Pulmonary artery endothelial cell (primary cell): ENCODE measurements at regions not wholly inside any gene's neighbourhood (a gene's known extent, or its start where the extent isn't known, plus 50 kb on each side); places are given as distances from the start of the nearest gene placed in this dataset.
A peak's percentile ranks its signal among the peaks of the same experiment; 100 is the strongest.

ENCODE experiments used
- DNase-seq: peaks from one replicate; pipeline ENCODE4 v3.0.0-alpha.2; 2011; ENCODE audit warnings: low read depth, low spot score

- DNase-seq, result no peak
Measured at GRCh38 chr12:127628645-127629044, 638.3 kb upstream of the TMEM132C start.

DNA sequence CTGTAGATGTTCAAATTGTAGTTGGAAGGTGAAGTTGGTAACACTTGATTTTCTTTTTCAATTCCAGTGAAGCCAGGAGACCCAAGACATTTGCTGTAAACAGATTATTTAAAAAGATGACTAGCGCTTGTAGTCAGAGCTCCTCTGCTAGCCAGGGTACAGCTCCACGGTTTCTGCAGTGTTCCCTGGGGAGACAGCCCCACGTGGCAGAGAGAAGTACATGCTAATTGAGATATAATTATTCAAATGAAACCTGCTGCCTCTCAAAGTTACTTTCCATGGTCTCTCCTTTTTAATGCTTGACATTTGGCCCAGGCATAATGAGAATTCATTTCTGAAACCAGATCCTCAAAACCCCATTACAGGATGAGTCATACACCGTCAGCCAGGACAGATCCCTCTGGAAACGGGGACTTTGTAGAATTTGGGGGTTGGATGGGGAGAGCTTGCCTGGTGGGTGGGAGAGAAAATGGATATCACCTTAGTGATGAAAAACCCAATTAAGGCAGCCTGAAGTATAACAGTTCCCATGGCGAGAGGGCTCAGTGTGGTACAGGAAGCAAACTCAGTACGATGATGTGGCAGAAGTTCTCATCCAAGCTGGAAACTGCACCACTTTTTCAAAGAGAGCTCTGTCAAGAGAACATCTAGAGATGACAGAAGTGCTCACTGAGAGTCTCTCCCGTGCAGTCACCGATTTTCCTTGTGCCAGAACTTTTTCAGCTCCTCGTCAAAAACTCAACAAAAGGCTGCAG is 637.7 kb upstream of the TMEM132C start:
- DNase-seq, result no peak

DNA sequence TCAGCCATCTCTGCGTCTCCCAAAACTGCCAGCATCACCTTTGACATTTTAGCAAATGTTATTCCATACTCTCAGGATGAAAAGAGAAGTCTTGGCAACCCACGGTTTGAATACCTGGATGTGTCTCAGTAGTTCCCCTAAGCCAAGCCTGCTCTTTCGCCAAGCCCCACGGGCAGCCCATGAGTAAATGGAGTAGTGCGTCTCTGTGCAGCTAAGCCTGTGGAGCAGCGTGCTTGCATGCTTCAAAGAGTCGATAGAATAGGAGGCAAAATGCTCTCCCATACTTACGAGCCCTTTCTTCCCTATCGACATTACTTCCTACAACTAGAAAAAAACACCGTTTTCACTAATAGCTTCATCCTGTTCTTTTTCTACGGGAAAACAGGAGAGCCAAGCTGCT is 634.5 kb upstream of the TMEM132C start:
- no peak for DNase-seq

GRCh38 chr12:127635838-127636237 is 631.1 kb upstream of the TMEM132C start:
- no peak for DNase-seq

- DNase-seq, result no peak
Measured at GRCh38 chr12:127636882-127637281, 630.1 kb upstream of the TMEM132C start.

- DNase-seq, result peak; percentile 10
Measured at GRCh38 chr12:127640181-127640886, 626.6 kb upstream of the TMEM132C start.

DNA sequence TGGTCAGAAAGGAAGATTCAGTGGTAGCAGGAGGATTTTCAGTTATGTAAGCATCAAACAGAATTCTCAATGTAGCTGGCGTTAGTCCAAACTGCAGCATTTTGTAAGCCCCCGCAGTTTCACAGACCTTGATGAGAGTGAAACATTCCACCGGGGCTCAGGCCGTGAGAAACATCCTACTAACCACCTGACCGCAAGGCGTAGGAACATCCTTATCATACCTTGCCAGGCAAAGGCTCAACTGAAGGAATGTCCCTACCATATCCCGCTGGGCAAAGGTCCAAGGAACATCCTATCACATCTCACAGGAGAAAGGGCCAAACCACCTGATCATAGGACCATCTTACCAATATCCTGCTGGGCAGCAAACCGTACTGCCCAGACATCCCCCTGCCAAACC is 624.8 kb upstream of the TMEM132C start:
- DNase-seq, result no peak

GRCh38 chr12:127648321-127648720 is 618.6 kb upstream of the TMEM132C start:
- DNase-seq, result no peak

DNA sequence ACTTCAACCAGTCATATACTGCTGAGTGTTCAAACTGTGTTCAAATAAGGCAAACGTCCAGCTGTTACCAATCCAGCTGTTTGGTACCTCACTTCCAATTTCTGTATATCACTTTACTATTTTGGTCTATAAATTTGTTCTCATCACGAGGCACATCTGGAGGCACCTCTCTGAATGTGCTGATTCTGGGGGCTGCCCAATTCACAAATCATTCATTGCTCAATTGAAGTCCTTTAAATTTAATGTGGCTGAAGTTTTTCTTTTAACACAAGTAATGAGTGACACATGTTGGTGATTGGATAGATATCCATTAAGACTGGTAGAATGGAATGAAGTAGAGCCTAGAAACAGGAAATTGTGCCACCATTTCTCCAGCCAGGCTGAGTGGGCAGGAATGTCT is 617.0 kb upstream of the TMEM132C start:
- DNase-seq, result no peak

DNA sequence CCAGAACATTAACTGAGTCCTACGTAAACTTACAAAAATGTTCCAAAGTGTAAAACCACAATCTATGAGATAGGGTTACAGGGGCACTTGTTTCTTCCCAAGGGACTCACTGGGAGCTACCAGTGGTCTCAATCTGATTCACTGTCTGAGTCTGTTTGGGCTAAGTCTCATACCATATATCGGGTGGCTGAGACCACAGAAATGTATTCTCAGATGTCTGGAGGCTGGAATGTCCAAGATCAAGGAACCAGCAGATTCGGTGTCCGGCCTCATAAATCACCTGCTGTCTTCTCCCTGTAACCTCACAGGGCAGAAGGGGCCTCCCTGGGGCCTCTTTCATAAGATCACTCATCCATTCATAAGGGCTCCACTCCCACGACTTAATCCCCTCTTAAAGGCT is 616.3 kb upstream of the TMEM132C start:
- DNase-seq, result no peak

GRCh38 chr12:127652281-127652680 is 614.7 kb upstream of the TMEM132C start:
- no peak for DNase-seq

DNA sequence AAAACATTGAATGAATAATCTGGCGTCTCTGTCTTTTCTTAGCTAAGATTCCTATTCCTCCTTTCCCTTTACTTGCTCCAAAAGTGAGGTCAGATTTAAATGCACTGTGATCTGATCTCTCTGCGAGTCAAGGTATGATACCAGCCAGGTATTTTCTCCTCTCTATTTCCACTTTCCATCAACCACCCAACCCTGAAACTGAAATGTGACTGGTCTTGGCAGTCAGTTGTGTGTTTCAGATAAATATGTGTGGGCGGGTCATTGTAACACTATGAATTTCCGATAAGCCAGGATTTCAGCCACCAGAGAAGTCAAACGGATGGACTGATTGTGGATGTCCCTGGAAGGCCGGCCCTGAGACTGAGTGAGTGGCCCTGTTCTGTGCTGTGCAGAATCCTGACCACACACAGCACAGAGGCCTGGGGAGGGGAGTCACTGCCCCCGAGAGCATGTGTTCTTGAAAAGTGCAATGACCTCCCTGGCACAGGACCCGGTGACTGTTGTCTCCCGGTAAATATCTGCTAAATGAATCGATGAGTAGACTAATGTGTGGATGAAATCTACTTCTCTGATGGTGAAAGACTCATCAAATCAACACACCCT is 612.5 kb upstream of the TMEM132C start:
- DNase-seq, result no peak

DNA sequence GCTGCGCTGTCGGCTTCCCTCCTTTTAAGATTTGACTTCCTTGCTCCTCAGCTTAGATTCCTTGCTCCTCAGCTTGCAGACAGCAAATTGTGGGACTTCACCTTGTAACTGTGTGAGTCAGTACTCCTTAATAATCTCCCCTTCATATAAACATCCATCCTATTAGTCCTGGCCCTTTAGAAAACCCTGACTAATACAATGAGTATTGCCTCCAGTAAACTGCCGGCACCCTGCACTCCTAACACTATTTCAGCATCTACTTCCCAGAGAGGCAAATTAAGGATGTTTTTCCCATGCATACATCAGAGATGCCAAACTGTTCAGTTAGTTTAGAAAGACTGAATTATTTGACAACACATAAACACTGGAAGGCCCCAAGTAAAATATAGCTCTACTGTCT is 611.3 kb upstream of the TMEM132C start:
- DNase-seq, result no peak

GRCh38 chr12:127656266-127656665 is 610.7 kb upstream of the TMEM132C start:
- DNase-seq, result no peak

GRCh38 chr12:127657036-127657435 is 609.9 kb upstream of the TMEM132C start:
- no peak for DNase-seq

DNA sequence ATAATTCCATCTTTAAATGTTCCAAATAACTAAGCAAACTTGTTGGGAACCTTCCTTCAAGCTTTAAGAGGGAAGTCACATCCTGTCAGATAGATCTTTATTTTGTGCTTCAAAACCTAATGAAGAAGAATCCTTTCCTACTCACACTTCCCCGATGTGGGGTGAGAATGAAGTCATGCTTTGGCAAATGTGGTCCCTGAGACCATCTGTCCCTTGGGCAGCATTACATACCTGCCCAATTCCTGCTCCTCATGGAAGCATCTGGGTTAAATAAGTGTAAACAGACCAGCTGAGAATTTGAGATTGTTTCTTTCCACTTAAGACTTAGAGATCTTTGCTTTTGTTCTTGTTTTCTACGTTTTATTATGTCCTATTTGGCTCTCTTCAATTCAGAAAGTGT is 606.0 kb upstream of the TMEM132C start:
- no peak for DNase-seq

- no peak for DNase-seq
Measured at GRCh38 chr12:127663716-127664115, 603.3 kb upstream of the TMEM132C start.

DNA sequence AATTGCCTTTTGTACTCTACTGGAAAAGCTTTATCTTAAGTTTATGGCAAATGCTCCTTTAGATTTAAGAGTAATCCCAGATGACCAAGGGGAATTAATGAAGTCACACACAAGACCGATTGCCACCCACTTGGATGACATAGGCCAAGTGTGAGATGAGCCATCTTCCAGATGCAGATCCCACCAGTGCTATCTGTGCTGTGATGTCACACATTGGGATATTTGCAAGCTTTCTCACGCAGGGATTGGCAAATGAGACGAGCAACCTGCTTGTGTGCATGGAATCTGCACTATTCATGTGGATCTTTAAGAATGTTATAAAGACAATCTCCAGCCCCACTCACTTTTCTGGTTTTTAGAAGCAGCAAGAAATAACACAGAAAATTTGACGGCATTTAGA is 602.1 kb upstream of the TMEM132C start:
- no peak for DNase-seq

DNA sequence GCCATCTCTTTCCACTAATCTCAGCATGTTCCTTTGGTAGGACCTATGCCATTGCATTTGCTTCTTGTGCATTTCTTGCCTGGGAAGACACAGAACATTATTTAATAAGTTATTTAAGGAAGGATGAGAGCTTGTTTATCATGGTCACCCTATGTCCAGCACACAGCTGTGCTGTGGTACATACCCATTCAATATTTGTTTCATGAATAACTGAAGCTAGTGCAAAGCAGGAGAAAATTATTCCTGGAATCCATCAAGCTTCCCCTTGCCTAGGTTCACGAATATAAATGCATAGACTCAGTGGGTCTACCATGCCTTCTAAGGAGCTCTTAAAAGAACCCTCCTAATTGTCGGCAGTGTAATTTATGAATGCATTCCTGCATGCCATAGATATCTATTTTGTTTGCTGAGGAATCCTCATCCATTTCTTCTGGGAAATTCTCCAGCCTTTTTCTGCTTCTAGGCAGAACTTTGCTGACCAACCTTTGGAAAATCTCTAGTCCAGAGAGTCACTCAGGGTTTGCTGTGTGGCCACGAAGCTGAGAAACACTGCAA is 599.8 kb upstream of the TMEM132C start:
- no peak for DNase-seq

GRCh38 chr12:127670294-127670693 is 596.7 kb upstream of the TMEM132C start:
- DNase-seq, result no peak

- DNase-seq, result no peak
Measured at GRCh38 chr12:127670796-127671195, 596.2 kb upstream of the TMEM132C start.

DNA sequence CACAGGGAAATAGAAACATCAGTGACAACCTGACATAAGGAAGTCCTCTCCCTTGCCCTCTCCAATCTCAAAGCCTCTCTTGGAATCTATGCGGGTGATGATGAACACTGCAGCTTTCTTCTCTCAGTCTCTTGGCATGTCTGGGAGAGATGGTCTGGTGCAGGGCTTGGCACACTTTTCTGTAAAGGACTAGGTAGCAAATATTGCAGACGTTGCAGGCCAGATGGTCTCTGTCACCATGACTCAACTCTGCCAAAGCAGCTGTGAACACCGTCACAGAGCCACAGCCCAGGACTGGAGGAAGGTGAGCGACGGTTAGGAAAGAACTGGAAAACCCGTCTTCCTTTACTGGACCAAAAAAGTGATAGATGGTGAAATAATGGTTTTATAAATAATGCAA is 591.0 kb upstream of the TMEM132C start:
- no peak for DNase-seq
